WERI-Rb-1 (cell line): ENCODE measurements at regions not wholly inside any gene's neighbourhood (a gene's known extent, or its start where the extent isn't known, plus 50 kb on each side); places are given as distances from the start of the nearest gene placed in this dataset.

Source experiments
- DNase-seq: peaks from one replicate; pipeline ENCODE4 v3.0.0-alpha.2; 2020
- H3K27ac ChIP-seq: fragments of 250-450 bp; sonication (Bioruptor Pico); 2 replicates; pipeline ENCODE4 v1.5.1; 2020; ENCODE audit warnings: mild to moderate bottlenecking, moderate library complexity
- H3K27me3 ChIP-seq: fragments of 250-450 bp; sonication (Bioruptor Pico); 2 replicates; pipeline ENCODE4 v1.5.1; 2021; ENCODE audit warnings: mild to moderate bottlenecking, low read depth, moderate library complexity; ENCODE audit not compliant: insufficient read depth, severe bottlenecking
- H3K36me3 ChIP-seq: fragments of 250-450 bp; sonication (Bioruptor Pico); 2 replicates; pipeline ENCODE4 v1.5.1; 2020; ENCODE audit warnings: mild to moderate bottlenecking, moderate library complexity
- H3K4me3 ChIP-seq: 2 replicates; pipeline ENCODE4 v1.5.1; 2011; ENCODE audit warnings: low read depth, mild to moderate bottlenecking, control low read depth, low read length
- H3K9me3 ChIP-seq: fragments of 250-450 bp; sonication (Bioruptor Pico); 2 replicates; pipeline ENCODE4 v1.5.1; 2021; ENCODE audit warnings: mild to moderate bottlenecking, moderate library complexity; ENCODE audit not compliant: severe bottlenecking
- CTCF ChIP-seq: IDR thresholded peaks from 2 replicates; pipeline ENCODE4 v1.5.1; 2011; ENCODE audit warnings: low read depth, mild to moderate bottlenecking, control low read depth, inconsistent platforms, low read length

- TF ChIP-seq CTCF, result no peak
- Histone ChIP-seq H3K27ac (no peak overlapping the region), H3K9me3 (peaks cover 3% of the 10 kb centered on the region), H3K27me3 (peaks cover 81% of the 10 kb centered on the region), H3K4me3 (no peak overlapping the region), H3K36me3 (no peaks in the 10 kb centered on the region)
- DNase-seq, result no peak
Measured at GRCh38 chr18:55120896-55121295, 161.6 kb upstream of the CCDC68 start.

GRCh38 chr18:55119434-55119833 is 160.2 kb upstream of the CCDC68 start:
- Histone ChIP-seq H3K4me3 (no peak overlapping the region), H3K27me3 (peaks cover 81% of the 10 kb centered on the region), H3K36me3 (no peaks in the 10 kb centered on the region), H3K9me3 (peaks cover 3% of the 10 kb centered on the region), H3K27ac (no peak overlapping the region)
- TF ChIP-seq CTCF, result no peak
- DNase-seq, result no peak

- Histone ChIP-seq H3K9me3 (peaks cover 3% of the 10 kb centered on the region), H3K27ac (no peak overlapping the region), H3K27me3 (peaks cover 84% of the 10 kb centered on the region), H3K36me3 (no peaks in the 10 kb centered on the region), H3K4me3 (no peak overlapping the region)
- no peak for TF ChIP-seq CTCF
- DNase-seq, result no peak
Measured at GRCh38 chr18:55119016-55119415, 159.8 kb upstream of the CCDC68 start.

DNA sequence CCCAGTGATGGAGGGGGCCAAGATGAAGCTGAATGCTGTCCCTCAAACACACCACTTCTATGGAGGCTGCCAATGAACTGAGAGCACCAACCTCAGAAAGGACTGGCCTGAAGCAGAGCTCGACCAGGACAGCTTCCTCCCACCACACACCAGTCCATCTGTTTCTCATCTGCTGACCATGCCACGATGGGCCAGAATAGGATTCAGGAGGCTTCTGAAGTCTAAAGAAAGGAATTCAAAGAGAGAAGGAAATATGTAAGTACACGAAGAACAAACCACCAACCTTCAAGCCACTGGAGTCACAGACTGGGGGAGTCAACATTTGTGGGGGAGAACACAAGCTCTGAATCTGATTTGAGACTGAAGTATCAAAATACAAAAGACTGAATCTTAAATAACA is 157.6 kb upstream of the CCDC68 start:
- DNase-seq, result no peak
- no peak for TF ChIP-seq CTCF
- H3K9me3 ChIP-seq, result no peaks in the 10 kb centered on the region
- H3K36me3 ChIP-seq, result no peaks in the 10 kb centered on the region
- peaks cover 85% of the 10 kb centered on the region for H3K27me3 ChIP-seq
- no peak overlapping the region for H3K27ac ChIP-seq
- no peak overlapping the region for H3K4me3 ChIP-seq

DNA sequence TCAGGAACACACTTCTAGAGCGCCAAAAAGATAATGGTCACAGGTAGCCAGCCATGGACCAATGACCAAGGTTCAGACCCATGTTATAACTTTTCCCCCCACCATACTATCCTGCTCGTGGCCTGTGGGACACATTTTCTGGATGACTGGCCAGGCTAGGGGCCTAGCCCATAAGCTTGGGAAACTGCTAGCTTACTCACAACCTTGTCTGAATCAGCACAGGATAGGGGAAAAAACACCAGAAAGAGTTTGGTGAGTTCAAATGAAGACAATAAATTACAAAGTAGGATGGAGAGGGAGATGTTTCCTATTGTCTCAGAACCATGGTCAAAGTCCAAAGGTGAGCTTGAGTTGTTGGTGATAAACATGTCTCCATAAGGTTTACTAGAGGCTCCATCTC is 156.3 kb upstream of the CCDC68 start:
- no peak for TF ChIP-seq CTCF
- Histone ChIP-seq H3K9me3 (no peaks in the 10 kb centered on the region), H3K4me3 (no peak overlapping the region), H3K27ac (no peak overlapping the region), H3K36me3 (no peaks in the 10 kb centered on the region), H3K27me3 (peaks cover 81% of the 10 kb centered on the region)
- DNase-seq, result no peak

GRCh38 chr18:55114876-55115275 is 155.6 kb upstream of the CCDC68 start:
- H3K27ac ChIP-seq, result no peak overlapping the region
- TF ChIP-seq CTCF, result no peak
- DNase-seq, result no peak
- no peaks in the 10 kb centered on the region for H3K9me3 ChIP-seq
- H3K27me3 ChIP-seq, result peaks cover 84% of the 10 kb centered on the region
- no peak overlapping the region for H3K4me3 ChIP-seq
- H3K36me3 ChIP-seq, result no peaks in the 10 kb centered on the region
